ENCODE measurements at regions not wholly inside any gene's neighbourhood (a gene's known extent, or its start where the extent isn't known, plus 50 kb on each side); places are given as distances from the start of the nearest gene placed in this dataset.

GRCh38 chr10:81002382-81002781, 464.7 kb downstream of the SH2D4B start:
- TF ChIP-seq, protein P1, sequence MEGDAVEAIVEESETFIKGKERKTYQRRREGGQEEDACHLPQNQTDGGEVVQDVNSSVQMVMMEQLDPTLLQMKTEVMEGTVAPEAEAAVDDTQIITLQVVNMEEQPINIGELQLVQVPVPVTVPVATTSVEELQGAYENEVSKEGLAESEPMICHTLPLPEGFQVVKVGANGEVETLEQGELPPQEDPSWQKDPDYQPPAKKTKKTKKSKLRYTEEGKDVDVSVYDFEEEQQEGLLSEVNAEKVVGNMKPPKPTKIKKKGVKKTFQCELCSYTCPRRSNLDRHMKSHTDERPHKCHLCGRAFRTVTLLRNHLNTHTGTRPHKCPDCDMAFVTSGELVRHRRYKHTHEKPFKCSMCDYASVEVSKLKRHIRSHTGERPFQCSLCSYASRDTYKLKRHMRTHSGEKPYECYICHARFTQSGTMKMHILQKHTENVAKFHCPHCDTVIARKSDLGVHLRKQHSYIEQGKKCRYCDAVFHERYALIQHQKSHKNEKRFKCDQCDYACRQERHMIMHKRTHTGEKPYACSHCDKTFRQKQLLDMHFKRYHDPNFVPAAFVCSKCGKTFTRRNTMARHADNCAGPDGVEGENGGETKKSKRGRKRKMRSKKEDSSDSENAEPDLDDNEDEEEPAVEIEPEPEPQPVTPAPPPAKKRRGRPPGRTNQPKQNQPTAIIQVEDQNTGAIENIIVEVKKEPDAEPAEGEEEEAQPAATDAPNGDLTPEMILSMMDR (IDR thresholded peaks at IDR 0.05 in 4 of 5, conservative IDR thresholded peaks at IDR 0.05 in 1 of 5) = no peak
- no peak for TF ChIP-seq POLR2A (IDR thresholded peaks at IDR 0.05)
